ENCODE measurements at regions not wholly inside any gene's neighbourhood (a gene's known extent, or its start where the extent isn't known, plus 50 kb on each side); places are given as distances from the start of the nearest gene placed in this dataset.
"Not testable (repeated sequence)": the region's sequence is repeated elsewhere in the genome, so short reads cannot be mapped to it uniquely, and the experiment has no call there.

- no peak for DNase-seq
Measured at GRCh38 chr13:39895254-39895653, 239.8 kb downstream of the COG6 start.

- no peak for DNase-seq
Measured at GRCh38 chr13:39897636-39898035, 242.2 kb downstream of the COG6 start.

- DNase-seq, result no peak
Measured at GRCh38 chr13:39900106-39900750, 244.8 kb downstream of the COG6 start.

GRCh38 chr13:39904959-39905358 lies 249.5 kb downstream of the COG6 start:
- no peak for DNase-seq

- DNase-seq, result no peak
Measured at GRCh38 chr13:39909634-39910033, 254.2 kb downstream of the COG6 start.

- DNase-seq, result no peak
Measured at GRCh38 chr13:39910041-39910440, 254.6 kb downstream of the COG6 start.

- DNase-seq, result no peak
Measured at GRCh38 chr13:39910833-39911232, 255.4 kb downstream of the COG6 start.

- no peak for DNase-seq
Measured at GRCh38 chr13:39913339-39913738, 257.9 kb downstream of the COG6 start.

GRCh38 chr13:39913928-39914327 lies 258.5 kb downstream of the COG6 start:
- no peak for DNase-seq

- DNase-seq, result no peak
Measured at GRCh38 chr13:39915418-39915817, 260.0 kb downstream of the COG6 start.

- DNase-seq, result no peak
Measured at GRCh38 chr13:39916330-39916729, 260.9 kb downstream of the COG6 start.

- DNase-seq, result no peak
Measured at GRCh38 chr13:39918620-39919236, 263.3 kb downstream of the COG6 start.

GRCh38 chr13:39920613-39921012 lies 265.2 kb downstream of the COG6 start:
- no peak for DNase-seq

- DNase-seq, result no peak
Measured at GRCh38 chr13:39926345-39926744, 270.9 kb downstream of the COG6 start.

GRCh38 chr13:39928261-39928660 lies 272.8 kb downstream of the COG6 start:
- DNase-seq, result no peak

GRCh38 chr13:39929583-39929982 lies 274.1 kb downstream of the COG6 start:
- no peak for DNase-seq

- no peak for DNase-seq
Measured at GRCh38 chr13:39930060-39930459, 274.6 kb downstream of the COG6 start.

- DNase-seq, result no peak
Measured at GRCh38 chr13:39930544-39931444, 275.3 kb downstream of the COG6 start.

- DNase-seq, result no peak
Measured at GRCh38 chr13:39931505-39931904, 276.0 kb downstream of the COG6 start.

- not testable (repeated sequence) for DNase-seq
Measured at GRCh38 chr13:39932514-39932913, 277.1 kb downstream of the COG6 start.

- no peak for DNase-seq
Measured at GRCh38 chr13:39935155-39935554, 279.7 kb downstream of the COG6 start.

- DNase-seq, result no peak
Measured at GRCh38 chr13:39938596-39938995, 283.1 kb downstream of the COG6 start.

- no peak for DNase-seq
Measured at GRCh38 chr13:39941236-39941635, 285.8 kb downstream of the COG6 start.

All from NCI-H510A treated with DMSO at 0.1 percent for 48 hours (cell line).